Lung microvascular endothelial cell (primary cell): ENCODE measurements at regions not wholly inside any gene's neighbourhood (a gene's known extent, or its start where the extent isn't known, plus 50 kb on each side); places are given as distances from the start of the nearest gene placed in this dataset.

Experiments used
- DNase-seq, 2 donors: peaks; one replicate each; pipeline versions ENCODE4 v3.0.0 to v3.0.0-alpha.2; 2010; ENCODE audit warnings: low read depth in 2 of 2

DNA sequence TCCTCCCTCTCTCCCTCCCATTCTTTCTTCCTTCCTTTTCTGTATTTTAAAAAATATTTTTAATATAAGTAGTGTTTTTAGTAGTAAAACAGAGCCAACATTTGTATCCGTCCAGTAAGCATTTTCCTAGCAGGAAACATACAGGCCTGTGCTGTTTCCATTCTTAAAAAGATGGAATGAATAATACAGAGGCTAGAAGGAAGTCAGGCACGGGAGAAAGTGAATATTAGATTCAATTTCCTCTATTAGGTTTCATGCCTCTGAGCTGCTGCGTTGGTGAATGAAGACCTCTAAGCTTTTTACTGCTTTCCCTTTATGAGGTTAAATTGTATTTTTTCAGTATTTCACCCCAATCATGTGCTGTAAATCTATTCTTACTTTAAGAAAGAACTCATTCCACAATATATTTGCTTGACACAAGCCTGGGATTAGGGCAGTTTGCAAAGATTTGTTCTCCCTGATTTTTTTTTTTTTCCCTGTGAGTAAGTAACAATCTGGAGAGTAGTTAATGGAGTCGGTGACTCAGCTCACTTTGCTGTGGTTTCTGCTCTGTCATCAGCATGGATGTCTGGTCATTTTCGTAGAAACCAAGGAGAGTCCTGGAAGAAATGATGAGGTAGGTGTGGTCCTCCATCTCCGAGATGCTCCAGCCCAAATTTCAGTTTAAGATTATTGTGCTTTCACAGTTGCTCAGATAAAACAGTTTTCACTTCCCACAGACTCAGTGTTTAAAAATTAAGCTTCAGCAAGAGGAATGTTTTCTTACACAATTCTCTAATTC, 76.1 kb upstream of the PITRM1 start:
- DNase-seq = peak; percentile 72 to 89

DNA sequence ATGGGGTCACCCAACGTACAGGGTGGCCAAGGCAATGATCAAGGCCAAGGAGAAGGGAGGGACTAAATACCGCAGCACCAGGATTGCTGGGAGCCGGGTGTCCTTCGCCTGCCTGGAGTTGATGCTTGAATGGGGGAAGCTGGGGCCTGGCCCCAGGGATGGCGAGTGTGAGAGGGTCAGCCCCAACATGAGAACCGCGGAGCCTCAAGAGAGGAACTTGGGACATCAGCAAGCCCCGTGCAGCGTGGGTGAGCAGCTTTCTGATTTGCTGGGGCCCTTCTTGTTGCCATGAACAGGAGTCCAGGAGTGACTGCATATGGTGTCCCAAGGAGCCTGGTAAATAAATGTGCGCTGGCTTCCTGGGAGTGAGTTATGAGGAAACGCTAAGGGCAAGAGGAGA, 72.8 kb upstream of the PITRM1 start:
- no peak for DNase-seq

DNA sequence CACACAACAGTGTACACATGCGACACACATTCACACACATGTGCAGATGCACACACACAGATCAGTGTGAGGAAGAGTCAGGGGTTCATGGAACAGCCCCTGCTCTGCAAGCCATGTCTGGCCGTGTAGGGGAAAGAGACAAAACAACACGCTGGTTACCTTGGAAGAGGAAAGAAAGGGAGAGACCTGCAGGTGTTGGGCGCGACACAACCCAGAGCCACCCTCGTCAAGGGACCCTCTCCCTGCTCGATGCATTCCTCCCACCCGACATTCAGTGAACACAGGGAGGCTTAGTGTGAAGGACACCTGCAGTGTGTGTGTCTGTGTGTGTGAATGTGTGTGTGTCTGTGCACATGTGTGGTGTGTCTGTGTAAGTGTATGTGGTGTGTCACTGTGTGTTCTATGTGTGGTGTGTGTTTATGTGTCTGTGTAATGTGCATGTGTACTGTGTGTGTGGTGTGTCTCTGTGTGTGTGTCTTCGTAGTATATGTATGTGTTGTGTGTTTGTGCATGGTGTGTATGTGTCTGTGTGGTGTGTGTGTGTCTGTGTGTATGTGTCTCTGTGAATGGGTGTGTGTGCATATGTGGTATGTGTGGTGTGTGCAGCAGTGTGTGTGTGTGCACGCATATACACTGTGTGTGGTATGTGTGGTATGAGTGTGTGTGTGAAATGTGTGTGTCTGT, 69.5 kb upstream of the PITRM1 start:
- DNase-seq = no peak

DNA sequence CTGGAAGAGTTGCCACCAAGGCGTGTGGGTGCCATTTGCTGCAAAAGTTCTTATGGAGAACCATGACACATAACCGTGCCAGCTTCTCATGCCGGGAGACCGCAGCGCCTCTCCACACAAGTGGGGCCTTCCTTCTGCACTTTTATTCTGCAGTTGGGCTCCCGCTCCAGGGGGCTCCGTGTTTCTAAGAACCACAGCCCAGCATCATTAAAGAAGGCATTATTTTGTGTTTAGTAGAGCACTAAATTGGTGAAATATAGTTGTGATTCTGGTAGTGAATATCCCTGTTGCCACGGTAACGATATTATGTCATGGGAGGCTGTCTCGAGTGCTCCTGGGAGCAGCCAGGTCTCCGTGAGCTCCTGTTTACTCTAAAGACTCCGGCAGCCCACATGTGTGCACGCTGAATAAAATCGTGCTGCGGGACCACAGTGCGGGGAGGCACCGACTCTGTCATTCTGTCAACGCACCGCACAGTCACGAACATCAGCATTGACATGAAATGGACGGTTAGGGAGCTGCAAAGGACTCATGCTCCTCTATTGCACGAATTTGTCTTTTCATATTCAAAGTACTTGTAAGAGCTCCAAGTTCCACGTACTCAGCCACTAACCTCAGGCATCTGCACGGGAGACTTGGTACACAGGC, 68.8 kb upstream of the PITRM1 start:
- peak in 1 of 2 donors; percentile 20 for DNase-seq

DNA sequence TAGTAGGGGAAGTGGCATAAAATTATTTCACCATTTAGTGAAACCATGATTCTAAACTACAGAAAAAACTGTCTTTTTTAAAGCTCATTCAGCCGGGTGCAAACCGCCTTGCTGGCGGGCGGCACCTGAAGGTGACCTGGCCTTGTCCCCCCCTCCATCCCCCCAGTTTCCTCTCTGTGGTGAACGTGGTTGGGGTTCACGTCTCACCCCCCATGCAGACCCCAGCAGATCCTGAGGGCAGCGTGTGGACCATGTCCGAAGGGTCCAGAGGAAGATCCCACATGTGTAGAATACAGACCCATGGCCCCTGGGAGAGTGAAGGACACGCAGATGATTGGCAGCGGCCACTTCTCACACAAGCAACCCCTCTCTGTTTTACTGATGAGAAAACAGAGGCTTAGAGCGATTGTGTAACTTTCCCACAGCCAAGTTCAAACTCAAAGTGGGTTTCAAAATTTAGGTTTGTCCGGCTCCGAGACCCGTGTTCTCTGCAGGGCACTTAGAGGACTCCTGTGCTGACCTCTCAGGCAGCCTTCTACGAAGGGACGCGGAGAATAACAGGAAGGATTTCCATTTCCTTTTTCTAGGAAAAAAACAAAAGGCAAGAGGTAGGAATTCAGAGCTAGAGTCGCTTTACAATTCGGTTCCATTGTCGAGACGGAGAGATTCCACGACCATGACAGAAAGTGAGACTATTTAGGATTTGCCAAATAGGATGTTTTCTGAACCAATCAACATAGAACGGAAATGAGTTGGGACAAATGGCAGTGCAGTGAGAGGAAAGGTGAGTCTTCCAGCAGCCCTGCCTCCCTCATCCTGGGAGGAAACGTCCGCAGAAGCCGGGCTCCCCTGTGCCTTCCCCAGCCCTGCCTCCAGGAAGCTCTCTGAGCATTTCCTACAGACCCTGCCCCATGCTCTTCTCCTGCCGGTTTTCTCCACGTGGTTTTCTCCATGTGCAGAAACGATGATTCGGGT, 67.6 kb upstream of the PITRM1 start:
- DNase-seq = peak; percentile 83 to 96

DNA sequence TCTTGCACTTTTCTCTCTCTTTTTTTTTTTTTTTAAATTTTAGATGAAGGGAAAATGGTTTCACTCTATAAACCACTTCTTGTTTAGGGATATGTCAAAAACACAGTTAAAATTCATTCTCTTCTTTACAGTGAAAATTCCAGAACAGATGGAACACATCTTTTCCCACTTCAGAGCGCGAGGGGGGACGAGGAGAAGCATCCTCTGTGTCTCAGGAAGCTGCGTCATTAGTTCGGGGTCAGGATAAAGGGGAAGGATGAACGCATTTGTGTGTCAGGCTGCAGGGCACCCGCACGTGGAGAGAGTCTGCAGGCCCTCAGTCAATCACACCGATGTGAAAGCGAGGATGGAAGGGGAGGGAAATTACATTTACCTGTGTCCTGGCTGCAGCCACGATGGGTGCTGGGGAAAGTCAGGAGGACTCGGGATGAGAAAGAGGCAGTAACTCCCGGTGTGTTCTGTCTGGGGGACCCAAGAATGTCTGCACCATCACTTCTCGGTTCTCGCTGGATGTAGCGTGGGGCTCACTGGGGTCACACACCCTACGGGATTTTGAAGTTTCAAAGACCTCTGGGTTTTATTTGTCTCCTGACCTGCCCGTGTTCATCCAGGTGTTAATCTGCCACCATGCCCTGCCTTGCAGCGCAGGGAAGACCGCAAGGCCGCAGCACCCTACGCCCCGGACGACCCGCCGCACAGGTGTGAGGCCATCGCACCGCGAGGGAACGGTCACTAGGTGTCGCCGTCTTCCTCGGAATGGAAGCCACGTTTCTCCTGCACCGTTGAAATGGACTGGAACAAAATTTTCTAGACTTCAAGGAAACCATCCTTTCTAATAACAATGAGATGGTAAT, 66.7 kb upstream of the PITRM1 start:
- DNase-seq = peak; percentile 89 to 91

DNA sequence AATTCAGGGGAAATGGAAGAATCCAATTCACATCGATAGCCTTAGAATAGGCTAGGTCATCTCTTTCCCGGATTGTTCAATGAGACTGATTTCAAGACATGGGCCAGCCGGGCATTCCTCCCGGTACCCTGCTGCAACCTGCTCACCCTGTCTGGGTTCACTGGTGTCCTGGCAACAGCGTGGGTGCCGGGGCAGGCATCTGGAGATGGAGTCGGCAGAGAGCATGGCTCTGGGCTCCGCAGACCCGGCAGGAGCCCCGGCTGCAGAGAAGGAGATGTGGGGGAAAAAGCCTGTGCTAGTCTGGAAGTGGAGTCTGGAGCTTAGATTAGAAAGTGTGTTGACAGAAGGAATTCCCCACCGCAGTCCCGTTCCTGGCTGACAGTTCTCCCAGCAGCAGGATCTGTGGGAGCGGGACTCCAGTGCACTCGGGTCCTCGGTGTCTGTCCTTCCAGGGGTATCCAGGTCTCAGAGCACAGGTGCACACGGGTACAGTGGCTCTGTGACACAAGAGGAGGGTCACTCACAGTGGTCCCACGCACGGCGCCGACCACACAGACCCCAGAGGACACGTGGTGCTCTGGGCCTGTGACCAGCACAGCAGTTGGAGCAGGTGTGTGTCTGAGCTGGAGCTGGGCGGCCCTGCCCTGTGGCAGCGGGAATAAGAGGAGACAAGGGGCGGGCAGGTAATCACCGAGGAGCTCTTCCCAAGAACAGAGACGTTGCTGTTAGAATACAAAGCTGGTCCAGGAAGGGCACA, 65.7 kb upstream of the PITRM1 start:
- no peak for DNase-seq

DNA sequence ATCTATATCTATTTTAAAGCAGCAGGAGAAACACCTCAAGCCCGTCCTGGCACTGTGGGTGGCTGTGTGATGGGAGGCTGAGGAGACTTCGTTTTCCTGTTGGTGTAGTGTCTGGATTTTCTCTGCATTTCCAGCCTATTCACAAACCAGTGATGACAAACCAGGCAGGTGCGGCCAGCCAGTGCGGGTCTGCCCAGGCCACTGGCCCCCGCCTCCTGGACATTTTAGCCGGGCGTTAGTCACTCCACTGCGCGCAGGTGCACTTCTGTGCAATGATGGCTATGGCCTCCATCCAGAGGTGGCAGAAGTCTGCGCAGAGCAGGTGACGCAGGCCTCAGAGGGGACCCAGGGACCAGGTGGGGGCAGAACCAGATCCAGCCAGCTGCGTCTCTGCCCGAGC, 64.9 kb upstream of the PITRM1 start:
- DNase-seq = no peak

DNA sequence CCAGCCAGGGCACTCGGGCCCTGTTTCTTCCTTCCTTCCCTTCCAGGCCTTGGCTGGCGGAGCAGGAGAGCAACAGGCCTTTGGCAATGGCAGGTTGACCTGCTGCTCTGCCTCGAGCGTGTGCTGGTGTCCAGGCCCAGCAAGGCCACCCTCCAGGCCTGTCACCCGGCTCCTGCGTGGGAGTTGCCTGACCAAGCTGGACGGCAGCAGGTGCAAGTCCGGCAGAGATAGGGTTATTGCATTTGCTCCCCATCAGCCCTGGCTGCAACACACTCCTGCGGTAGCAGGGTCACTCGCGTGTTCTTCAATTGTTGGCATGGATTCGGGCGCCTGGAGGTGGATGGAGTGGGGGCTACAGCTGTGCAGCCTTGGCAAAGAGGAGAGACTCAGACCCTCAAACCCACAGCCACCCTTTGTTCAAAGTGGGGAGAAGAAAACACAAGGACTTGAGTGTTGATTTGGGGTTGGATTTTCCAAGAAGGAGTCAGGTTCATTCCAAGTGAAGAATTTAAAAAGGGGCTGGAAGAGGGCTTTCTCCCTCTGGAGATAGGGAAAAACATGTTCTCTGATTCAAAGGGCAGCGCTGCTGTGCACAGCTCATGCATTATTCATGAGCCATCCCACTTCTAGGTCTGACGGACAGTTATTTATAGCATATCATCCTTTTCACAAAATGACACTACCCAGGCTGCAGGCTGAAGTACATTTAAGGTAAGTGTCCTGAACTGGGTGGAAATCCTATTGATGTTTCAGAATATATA, 64.2 kb upstream of the PITRM1 start:
- DNase-seq = no peak

DNA sequence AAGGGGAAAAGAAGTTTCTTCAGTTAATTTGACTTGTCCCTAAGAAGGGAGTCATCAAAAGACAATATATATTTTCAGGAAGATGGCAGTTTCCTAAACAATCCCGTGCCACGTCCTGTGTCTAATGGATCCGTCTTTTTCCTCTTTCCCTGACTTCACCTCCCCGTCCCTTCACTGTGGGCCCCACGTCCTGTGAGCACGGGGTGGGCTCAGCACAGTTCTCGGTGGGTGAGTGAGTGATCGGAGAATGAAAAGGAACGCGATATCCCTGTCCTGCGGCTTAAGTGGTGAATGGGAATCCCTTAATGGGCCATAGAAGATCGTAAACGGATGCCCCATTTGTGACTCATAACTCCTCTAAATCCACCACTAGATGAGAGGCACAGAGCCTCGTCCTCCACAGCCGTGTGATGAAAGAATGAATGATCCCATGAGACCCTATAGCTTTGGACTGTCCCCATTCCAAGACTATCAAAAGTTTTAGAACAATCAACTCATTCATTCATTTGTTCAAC, 63.5 kb upstream of the PITRM1 start:
- DNase-seq = no peak

DNA sequence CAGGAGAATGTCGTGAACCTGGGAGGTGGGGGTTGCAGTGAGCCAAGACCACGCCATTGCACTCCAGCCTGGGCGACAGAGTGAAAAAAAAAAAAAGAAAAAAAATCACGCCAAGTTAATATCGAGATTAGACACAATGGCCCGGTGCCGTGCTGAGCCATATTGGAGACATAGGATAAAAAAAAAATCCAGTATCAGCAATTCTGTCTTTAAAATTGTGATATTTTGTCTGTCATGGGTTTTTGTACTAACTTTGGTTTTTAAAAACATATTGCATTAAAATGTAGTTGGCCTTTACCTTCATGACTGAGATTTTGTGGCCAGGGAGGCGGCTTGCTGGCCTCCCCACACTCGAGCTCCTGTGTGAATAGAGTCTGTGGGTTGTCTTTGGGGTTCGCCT, 62.8 kb upstream of the PITRM1 start:
- no peak for DNase-seq

DNA sequence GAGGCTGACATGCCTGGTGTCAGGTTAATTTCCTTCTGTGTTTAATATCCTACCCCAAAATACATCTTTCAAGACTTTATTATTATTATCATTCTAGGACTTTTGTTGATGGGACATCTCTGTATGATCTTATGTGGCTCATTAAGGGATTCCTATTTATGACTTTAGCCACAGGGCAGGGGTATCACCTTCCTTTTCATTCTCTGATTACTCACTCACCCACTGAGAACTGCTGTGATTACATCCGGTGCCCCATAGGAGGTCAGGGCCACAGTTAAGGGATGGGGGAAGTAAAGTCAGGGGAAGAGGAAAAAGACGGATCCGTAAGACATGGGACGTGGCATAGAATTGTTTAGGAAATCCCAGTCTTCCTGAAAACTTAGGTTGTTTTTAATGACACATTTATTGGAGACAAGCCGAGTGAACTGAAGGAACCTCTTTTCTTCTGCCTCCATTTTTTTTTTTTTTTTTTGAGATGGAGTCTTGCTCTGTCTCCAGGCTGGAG, 61.0 kb upstream of the PITRM1 start:
- DNase-seq = peak in 1 of 2 donors; percentile 45

DNA sequence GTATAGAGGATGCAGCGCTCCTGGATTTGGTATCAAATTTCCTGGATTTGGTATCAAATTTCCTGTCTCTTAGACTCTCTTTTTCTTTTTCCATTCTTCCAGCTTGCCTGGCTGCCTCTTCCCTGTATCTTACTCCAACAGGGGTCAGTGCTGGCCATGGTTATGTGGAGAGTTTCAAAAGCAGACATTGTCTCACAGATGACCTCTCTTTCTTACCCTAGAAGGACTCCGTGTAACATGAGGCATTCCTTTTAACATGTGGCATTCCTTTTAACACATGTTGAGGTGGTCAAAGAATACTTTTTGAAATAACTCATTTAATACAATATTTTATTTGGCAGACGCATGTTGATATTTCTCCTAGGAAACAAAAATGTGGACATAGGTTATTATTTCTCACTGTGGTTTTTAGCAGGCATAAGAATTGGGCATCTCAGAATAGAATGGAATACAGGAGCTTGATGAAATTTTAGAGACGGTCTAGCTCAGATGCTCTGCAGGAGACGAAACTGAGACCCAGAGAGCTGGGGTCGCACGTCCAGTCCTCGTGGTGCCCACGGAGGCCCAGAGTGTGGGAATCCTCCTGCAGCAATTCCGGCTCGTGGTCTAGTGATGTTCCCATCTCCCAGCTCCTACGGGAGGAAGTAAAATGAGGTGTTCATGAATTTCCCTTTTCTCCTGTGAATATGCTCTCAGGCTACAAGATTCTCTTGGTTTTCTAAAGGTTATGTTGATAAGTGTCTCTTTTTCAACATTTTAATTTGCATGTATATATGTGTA, 59.6 kb upstream of the PITRM1 start:
- DNase-seq = no peak

DNA sequence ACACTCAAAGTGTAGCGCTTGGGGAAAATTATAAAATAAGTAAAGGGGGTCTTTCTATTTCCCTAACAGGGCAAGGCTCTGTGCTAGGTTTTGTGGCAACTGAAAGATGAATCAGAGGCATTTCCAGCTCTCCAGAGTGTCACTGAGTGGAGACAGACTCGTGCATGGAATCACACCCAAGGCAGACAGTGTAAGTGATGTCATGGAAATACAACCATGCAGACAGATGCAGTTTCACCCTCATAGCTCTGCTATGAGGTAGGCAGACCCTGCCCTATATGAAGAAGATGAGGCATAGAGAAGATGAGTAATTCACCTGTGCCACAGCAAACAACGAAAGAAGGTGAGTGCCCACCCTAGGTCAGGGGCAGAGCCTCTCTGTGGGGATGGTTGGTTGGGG, 57.2 kb upstream of the PITRM1 start:
- DNase-seq = no peak

DNA sequence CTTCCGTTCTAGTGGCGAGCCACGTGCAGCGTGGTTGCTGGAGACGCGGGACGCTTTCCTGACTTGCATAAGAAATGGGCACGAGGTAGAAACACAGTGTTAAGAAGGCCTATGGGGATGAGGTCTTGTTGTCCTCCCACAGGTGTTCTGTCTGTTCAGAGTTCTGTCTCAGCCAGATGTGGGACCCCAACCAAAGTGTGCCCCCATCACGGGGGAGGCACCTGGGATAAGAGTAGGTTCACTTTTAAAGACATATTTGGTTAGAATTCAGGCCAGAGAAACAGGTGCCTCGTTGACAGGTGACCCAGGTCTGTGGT, 56.0 kb upstream of the PITRM1 start:
- no peak for DNase-seq

DNA sequence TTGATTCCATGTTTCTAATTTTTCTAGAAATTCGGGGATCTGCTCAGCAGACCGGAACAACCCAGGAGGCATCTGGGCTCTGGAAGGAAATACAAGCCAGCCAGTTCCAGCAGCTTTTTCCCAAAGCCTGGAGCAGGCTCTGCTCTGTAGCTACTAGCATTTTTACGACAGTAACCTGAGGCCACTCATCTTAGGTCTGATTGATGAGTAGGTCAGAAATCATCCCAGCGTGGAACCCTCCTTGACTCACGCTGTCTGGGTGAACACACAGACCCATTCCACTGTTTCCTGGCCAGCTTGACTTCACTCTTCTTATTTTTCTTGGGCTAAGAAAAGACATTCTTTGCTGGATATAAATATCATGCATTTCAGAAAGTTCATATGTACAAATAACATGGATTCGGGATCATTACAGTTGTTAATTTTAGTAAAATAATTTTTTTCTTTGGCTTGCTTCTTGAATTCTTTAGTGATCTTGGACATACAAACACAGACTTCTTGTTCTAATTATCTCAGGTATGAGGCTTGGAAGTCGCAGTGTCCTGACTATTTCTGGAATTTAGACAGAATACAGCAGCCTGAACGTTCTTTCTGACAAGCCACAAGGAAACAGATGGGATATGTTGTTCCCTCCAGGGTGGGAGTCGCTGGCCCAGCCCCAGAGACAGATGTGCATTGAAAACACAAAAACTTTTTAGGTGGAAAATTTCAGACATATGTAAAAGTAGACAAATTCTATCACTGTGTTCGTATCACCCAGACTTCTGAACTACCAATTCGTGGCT, 54.6 kb upstream of the PITRM1 start:
- peak; percentile 31 to 76 for DNase-seq

DNA sequence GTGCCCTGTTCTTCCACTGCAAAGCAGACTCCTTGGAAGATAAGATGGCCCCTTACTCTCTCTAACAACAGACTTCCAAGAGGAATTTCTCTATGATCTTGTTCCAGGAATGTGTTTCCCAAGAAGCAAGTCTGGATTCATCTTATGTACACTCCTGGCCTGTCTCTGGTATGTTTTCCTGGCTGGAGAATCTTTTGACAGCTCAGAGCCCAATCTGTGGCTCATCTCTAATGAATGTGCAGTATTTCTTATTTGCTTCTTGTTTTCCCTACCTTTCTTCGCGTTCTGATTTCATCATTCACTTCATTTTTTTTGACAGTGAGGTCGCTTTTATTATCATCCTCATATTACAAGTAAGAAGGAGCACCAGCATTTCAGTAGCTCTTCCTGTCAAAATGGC, 53.0 kb upstream of the PITRM1 start:
- DNase-seq = no peak
